Esophagus squamous epithelium (tissue), 5 donors: ENCODE measurements at regions not wholly inside any gene's neighbourhood (a gene's known extent, or its start where the extent isn't known, plus 50 kb on each side); places are given as distances from the start of the nearest gene placed in this dataset.
"Not testable (repeated sequence)": the region's sequence is repeated elsewhere in the genome, so short reads cannot be mapped to it uniquely, and the experiment has no call there.

Experiments
- DNase-seq: peaks from one replicate; lab custom pipeline; 2025; lab: John Stamatoyannopoulos, UW
- H3K27ac ChIP-seq, 4 donors: fragments of 200-600 bp; sonication (generic); one replicate each; pipeline ENCODE4 v1.5.1; 2016 to 2019; ENCODE audit warnings: mild to moderate bottlenecking in 1 of 4
- H3K27me3 ChIP-seq, 4 donors: fragments of 200-600 bp; sonication (generic); 1 replicate in 3 of 4; 2 replicates in 1 of 4; pipeline versions ENCODE4 v1.5.1 to v1.6.0; 2017 to 2021; ENCODE audit warnings: antibody characterized with exemption in 1 of 4
- H3K36me3 ChIP-seq, 3 donors: fragments of 200-600 bp; sonication (generic); one replicate each; pipeline ENCODE4 v1.5.1; 2016 to 2019
- H3K4me1 ChIP-seq, 3 donors: fragments of 200-600 bp; sonication (generic); one replicate each; pipeline ENCODE4 v1.5.1; 2017 to 2019
- H3K4me3 ChIP-seq, 4 donors: fragments of 200-600 bp; sonication (generic); 1 replicate in 3 of 4; 2 replicates in 1 of 4; pipeline ENCODE4 v1.5.1; 2016 to 2019; ENCODE audit warnings: mild to moderate bottlenecking in 2 of 4, moderate library complexity in 1 of 4
- H3K9me3 ChIP-seq, 3 donors: fragments of 200-600 bp; sonication (generic); one replicate each; pipeline ENCODE4 v1.5.1; 2016 to 2019
- POLR2A ChIP-seq, 4 donors: fragments of 450-650 bp; IDR thresholded peaks; one replicate each; pipeline ENCODE4 v1.6.1; 2017; ENCODE audit warnings: antibody characterized with exemption in 4 of 4, mild to moderate bottlenecking in 4 of 4, moderate library complexity in 3 of 4
- WGBS, 2 donors: methylation state at CpG; one replicate each; pipeline ENCODE4 v1.1.5; 2018; 5-methylcytosine and 5-hydroxymethylcytosine counted together
- intact Hi-C: fragments of 100-400 bp; cut with DNase I; formaldehyde crosslinking; loops from one replicate; pipeline ENCODE4 v1.15.0; 2022
- TF ChIP-seq, protein P1 (sequence below), 6 experiments: fragments of 450-650 bp in 4 of 6; fragments of 200-600 bp in 2 of 6; sonication (generic) in 2 of 6; IDR thresholded peaks; one replicate each; pipeline ENCODE4 v1.5.1; 2016 to 2019; ENCODE audit warnings: antibody characterized with exemption in 6 of 6, mild to moderate bottlenecking in 4 of 6, moderate library complexity in 4 of 6
- donor health status: DM: yes; HTN: yes; CAD: no.

DNA sequence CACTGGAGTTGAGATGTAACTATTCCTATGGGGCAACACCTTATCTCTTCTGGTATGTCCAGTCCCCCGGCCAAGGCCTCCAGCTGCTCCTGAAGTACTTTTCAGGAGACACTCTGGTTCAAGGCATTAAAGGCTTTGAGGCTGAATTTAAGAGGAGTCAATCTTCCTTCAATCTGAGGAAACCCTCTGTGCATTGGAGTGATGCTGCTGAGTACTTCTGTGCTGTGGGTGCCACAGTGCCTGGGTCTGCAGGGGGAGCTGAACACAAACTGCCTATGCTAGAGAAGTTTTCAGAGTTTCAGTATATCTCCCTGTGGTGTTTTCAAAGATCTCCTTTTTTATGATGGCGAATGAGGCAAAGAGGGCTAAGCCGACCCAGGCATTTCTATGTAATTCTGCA is 179.2 kb upstream of the OR4E1 start:
- no peak for TF ChIP-seq POLR2A (IDR thresholded peaks at IDR 0.05)
- TF ChIP-seq, protein P1, sequence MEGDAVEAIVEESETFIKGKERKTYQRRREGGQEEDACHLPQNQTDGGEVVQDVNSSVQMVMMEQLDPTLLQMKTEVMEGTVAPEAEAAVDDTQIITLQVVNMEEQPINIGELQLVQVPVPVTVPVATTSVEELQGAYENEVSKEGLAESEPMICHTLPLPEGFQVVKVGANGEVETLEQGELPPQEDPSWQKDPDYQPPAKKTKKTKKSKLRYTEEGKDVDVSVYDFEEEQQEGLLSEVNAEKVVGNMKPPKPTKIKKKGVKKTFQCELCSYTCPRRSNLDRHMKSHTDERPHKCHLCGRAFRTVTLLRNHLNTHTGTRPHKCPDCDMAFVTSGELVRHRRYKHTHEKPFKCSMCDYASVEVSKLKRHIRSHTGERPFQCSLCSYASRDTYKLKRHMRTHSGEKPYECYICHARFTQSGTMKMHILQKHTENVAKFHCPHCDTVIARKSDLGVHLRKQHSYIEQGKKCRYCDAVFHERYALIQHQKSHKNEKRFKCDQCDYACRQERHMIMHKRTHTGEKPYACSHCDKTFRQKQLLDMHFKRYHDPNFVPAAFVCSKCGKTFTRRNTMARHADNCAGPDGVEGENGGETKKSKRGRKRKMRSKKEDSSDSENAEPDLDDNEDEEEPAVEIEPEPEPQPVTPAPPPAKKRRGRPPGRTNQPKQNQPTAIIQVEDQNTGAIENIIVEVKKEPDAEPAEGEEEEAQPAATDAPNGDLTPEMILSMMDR (IDR thresholded peaks at IDR 0.05), result no peak
- 78 to 80% methylated on average over 3 of the region's 3 CpGs for WGBS, 2 donors

DNA sequence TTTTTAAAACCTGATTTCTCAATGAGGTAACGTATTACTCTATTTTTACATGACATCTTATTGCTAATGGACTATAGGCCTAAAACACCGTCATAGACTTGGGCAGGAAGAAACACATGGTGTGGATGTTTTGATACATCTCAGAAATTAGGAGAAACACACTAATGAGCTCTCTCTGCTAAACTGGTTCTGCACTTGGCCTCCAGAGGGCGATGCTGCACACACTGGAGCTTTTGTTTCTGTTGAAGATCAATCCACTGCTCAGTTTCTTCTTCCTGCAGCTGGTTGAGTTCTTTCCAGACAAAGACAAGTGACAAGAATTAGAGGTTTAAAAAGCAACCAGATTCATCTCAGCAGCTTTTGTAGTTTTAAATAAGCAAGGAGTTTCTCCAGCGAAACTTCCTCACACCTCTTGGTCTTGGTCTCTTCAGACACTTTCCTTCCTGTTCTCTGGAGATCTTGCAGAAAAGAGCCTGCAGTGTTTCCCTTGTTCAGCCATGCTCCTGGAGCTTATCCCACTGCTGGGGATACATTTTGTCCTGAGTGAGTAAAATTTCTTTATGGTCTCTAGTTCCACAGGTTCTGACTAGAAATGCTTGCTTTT is 178.5 kb upstream of the OR4E1 start:
- WGBS, 2 donors, result 12 to 18% methylated on average over 4 of the region's 4 CpGs
- H3K36me3 ChIP-seq, result no peaks in the 10 kb centered on the region
- peaks cover 0 to 4% (median 0%) of the 10 kb centered on the region in 4 donors for H3K27me3 ChIP-seq
- H3K4me3 ChIP-seq, result no peak overlapping the region
- no peak overlapping the region for H3K27ac ChIP-seq
- H3K9me3 ChIP-seq, result no peaks in the 10 kb centered on the region
- intact Hi-C loops, result no loop called here
- TF ChIP-seq, protein P1 (IDR thresholded peaks at IDR 0.05), result peak in 5 of 6 experiments; percentile 26 to 51 (median 34)
- no peak for TF ChIP-seq POLR2A (IDR thresholded peaks at IDR 0.05)
- DNase-seq, result no peak
- no peaks in the 10 kb centered on the region for H3K4me1 ChIP-seq

More for the DNA sequence above, 179.2 kb upstream of the OR4E1 start:
- H3K4me3 ChIP-seq, result no peak overlapping the region
- no peaks in the 10 kb centered on the region for H3K9me3 ChIP-seq
- no peaks in the 10 kb centered on the region for H3K36me3 ChIP-seq
- H3K27me3 ChIP-seq, result peaks cover 0 to 4% (median 0%) of the 10 kb centered on the region in 4 donors
- no peaks in the 10 kb centered on the region for H3K4me1 ChIP-seq
- intact Hi-C loops, result no loop called here
- no peak overlapping the region for H3K27ac ChIP-seq
- DNase-seq, result no peak

DNA sequence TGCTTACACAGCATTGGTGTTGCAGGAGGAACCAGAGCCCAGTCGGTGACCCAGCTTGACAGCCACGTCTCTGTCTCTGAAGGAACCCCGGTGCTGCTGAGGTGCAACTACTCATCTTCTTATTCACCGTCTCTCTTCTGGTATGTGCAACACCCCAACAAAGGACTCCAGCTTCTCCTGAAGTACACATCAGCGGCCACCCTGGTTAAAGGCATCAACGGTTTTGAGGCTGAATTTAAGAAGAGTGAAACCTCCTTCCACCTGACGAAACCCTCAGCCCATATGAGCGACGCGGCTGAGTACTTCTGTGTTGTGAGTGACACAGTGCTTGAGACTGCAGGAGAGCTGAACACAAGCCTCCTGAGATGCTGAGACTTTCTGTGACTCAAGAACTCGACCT is 173.3 kb upstream of the OR4E1 start:
- H3K9me3 ChIP-seq, H3K27ac ChIP-seq, DNase-seq, H3K4me1 ChIP-seq, H3K4me3 ChIP-seq, intact Hi-C loops, H3K36me3 ChIP-seq, H3K27me3 ChIP-seq: not testable (repeated sequence)
- 59 to 72% methylated on average over 10 to 11 of the region's 11 CpGs for WGBS, 2 donors

DNA sequence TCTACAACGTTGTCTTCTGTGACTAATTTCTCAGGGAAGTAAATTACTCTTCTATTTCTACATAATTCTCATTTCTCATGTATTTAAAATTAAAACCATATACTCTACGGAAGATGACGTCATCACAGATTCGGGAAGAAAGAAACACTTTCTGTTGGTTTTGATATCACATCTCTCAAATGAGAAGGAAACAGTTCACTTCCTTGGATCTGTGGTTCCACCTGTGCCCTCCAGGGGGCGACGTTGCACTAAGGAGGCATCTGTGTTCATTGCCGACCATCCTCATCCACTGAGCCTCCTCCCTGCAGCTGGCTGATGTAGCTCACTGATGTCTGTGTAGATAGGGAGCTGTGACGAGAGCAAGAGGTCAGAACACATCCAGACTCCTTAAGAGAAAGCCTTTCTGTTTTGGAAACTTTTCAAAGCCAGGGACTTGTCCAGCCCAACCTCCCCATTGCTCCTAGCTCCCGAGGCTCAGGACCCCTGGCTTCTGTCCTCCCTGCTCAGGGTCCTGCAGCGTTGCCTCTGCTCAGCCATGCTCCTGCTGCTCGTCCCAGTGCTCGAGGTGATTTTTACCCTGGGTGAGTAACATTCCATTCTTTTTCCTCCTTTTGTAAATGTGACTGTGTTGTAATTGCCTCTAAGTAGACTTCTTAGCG is 172.7 kb upstream of the OR4E1 start:
- Histone ChIP-seq H3K4me3 (no peak overlapping the region), H3K36me3 (no peaks in the 10 kb centered on the region), H3K4me1 (no peaks in the 10 kb centered on the region), H3K9me3 (no peaks in the 10 kb centered on the region), H3K27ac (no peak overlapping the region), H3K27me3 (peaks cover 0 to 4% (median 0%) of the 10 kb centered on the region in 4 donors)
- TF ChIP-seq, protein P1 (IDR thresholded peaks at IDR 0.05), result peak in 4 of 6 experiments; percentile 8 to 36 (median 26)
- no peak for TF ChIP-seq POLR2A (IDR thresholded peaks at IDR 0.05)
- 24 to 31% methylated on average over 13 of the region's 13 CpGs for WGBS, 2 donors
- intact Hi-C loops, result no loop called here
- no peak for DNase-seq

DNA sequence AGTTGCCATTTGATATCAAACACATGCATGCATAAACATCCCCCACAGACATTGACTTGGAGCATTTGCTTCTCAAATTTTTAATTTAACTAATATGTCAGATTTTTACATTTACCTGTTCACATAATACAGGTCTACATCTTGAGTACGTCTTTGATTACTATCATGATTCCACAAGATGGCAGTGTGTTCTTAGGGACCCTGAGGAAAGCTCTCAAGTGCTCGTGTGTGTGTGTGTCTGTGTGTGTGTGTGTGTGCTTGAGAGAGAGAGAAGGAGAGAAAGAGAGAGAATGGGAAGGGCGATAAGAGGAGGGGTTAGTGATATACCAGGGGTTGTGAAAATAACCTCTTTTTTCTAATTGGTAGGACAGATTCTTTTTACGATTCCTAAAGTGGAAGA is 167.1 kb upstream of the OR4E1 start:
- DNase-seq, result no peak
- no peak overlapping the region for H3K4me3 ChIP-seq
- no peak for TF ChIP-seq POLR2A (IDR thresholded peaks at IDR 0.05)
- TF ChIP-seq, protein P1 (IDR thresholded peaks at IDR 0.05), result no peak
- intact Hi-C loops, result no loop called here
- 15 to 17% methylated on average over 4 of the region's 4 CpGs for whole genome bisulfite sequencing, 2 donors
- no peaks in the 10 kb centered on the region for H3K9me3 ChIP-seq
- no peak overlapping the region for H3K27ac ChIP-seq
- H3K27me3 ChIP-seq, result no peaks in the 10 kb centered on the region
- H3K4me1 ChIP-seq, result no peaks in the 10 kb centered on the region
- no peaks in the 10 kb centered on the region for H3K36me3 ChIP-seq
